B cell (primary cell): ENCODE measurements at regions not wholly inside any gene's neighbourhood (a gene's known extent, or its start where the extent isn't known, plus 50 kb on each side); places are given as distances from the start of the nearest gene placed in this dataset.

ENCODE experiments used
- EZH2 ChIP-seq: IDR thresholded peaks from 2 replicates; pipeline ENCODE4 v1.6.1; 2012; ENCODE audit warnings: borderline replicate concordance, low read depth, mild to moderate bottlenecking, moderate library complexity, low read length; ENCODE audit not compliant: insufficient read depth, poor library complexity, severe bottlenecking
- TF ChIP-seq, protein P1 (sequence below): fragments of 200-600 bp; IDR thresholded peaks from one replicate; pipeline ENCODE4 v1.8.0; 2022; ENCODE audit warnings: antibody characterized with exemption, mild to moderate bottlenecking

DNA sequence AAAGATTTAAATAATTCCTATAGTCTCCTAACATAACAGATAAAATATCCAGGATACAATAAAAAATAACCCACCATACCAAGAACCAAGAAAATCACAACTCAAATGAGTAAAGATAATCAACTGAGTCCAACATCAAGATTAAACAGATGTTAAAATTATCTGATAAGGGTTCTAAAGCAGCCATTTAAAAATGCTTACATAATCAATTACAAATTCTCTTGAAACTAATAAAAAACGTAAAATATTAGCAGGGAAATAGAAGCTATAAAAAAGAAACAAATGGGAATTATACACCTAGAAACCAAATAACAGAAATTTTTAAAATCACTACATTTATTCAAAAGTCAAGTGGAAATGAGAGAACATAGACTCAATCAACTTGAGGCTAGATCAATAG lies 297.7 kb upstream of the RAB6C start:
- TF ChIP-seq, protein P1, sequence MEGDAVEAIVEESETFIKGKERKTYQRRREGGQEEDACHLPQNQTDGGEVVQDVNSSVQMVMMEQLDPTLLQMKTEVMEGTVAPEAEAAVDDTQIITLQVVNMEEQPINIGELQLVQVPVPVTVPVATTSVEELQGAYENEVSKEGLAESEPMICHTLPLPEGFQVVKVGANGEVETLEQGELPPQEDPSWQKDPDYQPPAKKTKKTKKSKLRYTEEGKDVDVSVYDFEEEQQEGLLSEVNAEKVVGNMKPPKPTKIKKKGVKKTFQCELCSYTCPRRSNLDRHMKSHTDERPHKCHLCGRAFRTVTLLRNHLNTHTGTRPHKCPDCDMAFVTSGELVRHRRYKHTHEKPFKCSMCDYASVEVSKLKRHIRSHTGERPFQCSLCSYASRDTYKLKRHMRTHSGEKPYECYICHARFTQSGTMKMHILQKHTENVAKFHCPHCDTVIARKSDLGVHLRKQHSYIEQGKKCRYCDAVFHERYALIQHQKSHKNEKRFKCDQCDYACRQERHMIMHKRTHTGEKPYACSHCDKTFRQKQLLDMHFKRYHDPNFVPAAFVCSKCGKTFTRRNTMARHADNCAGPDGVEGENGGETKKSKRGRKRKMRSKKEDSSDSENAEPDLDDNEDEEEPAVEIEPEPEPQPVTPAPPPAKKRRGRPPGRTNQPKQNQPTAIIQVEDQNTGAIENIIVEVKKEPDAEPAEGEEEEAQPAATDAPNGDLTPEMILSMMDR, result no peak
- TF ChIP-seq EZH2, result no peak
